Stimulated activated CD4-positive, alpha-beta T cell treated with anti-CD3 and anti-CD28 coated beads, Interleukin-4, amount 100 ng/mL, for 4 hours (primary cell): ENCODE measurements at regions not wholly inside any gene's neighbourhood (a gene's known extent, or its start where the extent isn't known, plus 50 kb on each side); places are given as distances from the start of the nearest gene placed in this dataset.

Source experiments
- DNase-seq, 2 experiments: peaks; one replicate each; pipeline ENCODE4 v3.0.0-alpha.2; 2020

GRCh38 chr6:163662604-163663225, 248.2 kb downstream of the QKI start:
- DNase-seq: no peak

GRCh38 chr6:163661272-163661671, 246.8 kb downstream of the QKI start:
- DNase-seq: no peak

GRCh38 chr6:163659803-163660202, 245.3 kb downstream of the QKI start:
- DNase-seq: no peak

GRCh38 chr6:163655217-163656121, 241.0 kb downstream of the QKI start:
- no peak for DNase-seq

- DNase-seq: no peak
Measured at GRCh38 chr6:163651915-163652668, 237.6 kb downstream of the QKI start.

- no peak for DNase-seq
Measured at GRCh38 chr6:163651426-163651825, 236.9 kb downstream of the QKI start.

GRCh38 chr6:163648868-163649267, 234.3 kb downstream of the QKI start:
- no peak for DNase-seq

GRCh38 chr6:163647624-163648023, 233.1 kb downstream of the QKI start:
- no peak for DNase-seq

GRCh38 chr6:163646866-163647265, 232.3 kb downstream of the QKI start:
- no peak for DNase-seq

GRCh38 chr6:163646133-163646532, 231.6 kb downstream of the QKI start:
- no peak for DNase-seq

- DNase-seq: no peak
Measured at GRCh38 chr6:163645560-163645959, 231.0 kb downstream of the QKI start.

- no peak for DNase-seq
Measured at GRCh38 chr6:163643866-163644265, 229.3 kb downstream of the QKI start.

GRCh38 chr6:163641706-163642105, 227.2 kb downstream of the QKI start:
- no peak for DNase-seq

- DNase-seq: no peak
Measured at GRCh38 chr6:163640641-163641040, 226.1 kb downstream of the QKI start.

GRCh38 chr6:163637524-163637923, 223.0 kb downstream of the QKI start:
- no peak for DNase-seq

GRCh38 chr6:163635731-163636364, 221.3 kb downstream of the QKI start:
- no peak for DNase-seq

- DNase-seq: no peak
Measured at GRCh38 chr6:163635315-163635714, 220.8 kb downstream of the QKI start.

GRCh38 chr6:163634211-163635171, 220.0 kb downstream of the QKI start:
- DNase-seq: no peak

- DNase-seq: no peak
Measured at GRCh38 chr6:163630991-163631390, 216.5 kb downstream of the QKI start.

- DNase-seq: no peak
Measured at GRCh38 chr6:163630572-163630971, 216.1 kb downstream of the QKI start.

- DNase-seq: no peak
Measured at GRCh38 chr6:163630096-163630495, 215.6 kb downstream of the QKI start.
